Bronchial epithelial cell (primary cell): ENCODE measurements at regions not wholly inside any gene's neighbourhood (a gene's known extent, or its start where the extent isn't known, plus 50 kb on each side); places are given as distances from the start of the nearest gene placed in this dataset.
A peak's percentile ranks its signal among the peaks of the same experiment; 100 is the strongest.

Experiments
- DNase-seq: peaks from one replicate; pipeline ENCODE4 v3.0.0-alpha.2; 2010; ENCODE audit warnings: low read depth
- FAIRE-seq: peaks from 2 replicates; lab custom pipeline; 2011; peaks lifted over from hg19 to GRCh38; lab: Jason Lieb, UNC
- H3K27me3 ChIP-seq: 2 replicates; pipeline ENCODE4 v1.5.1; 2011; ENCODE audit warnings: low read length; ENCODE audit not compliant: control insufficient read depth, insufficient read depth
- H3K36me3 ChIP-seq: 2 replicates; pipeline ENCODE4 v1.5.1; 2011; ENCODE audit warnings: low read length; ENCODE audit not compliant: control insufficient read depth, insufficient read depth
- H3K4me3 ChIP-seq: 2 replicates; pipeline ENCODE4 v1.5.1; 2011; ENCODE audit warnings: mild to moderate bottlenecking, low read depth, low read length, control low read depth
- CTCF ChIP-seq: IDR thresholded peaks from 2 replicates; pipeline ENCODE4 v1.5.1; 2011; ENCODE audit warnings: mild to moderate bottlenecking, moderate library complexity, low read length, control low read depth, inconsistent platforms; ENCODE audit not compliant: insufficient read depth, severe bottlenecking

DNA sequence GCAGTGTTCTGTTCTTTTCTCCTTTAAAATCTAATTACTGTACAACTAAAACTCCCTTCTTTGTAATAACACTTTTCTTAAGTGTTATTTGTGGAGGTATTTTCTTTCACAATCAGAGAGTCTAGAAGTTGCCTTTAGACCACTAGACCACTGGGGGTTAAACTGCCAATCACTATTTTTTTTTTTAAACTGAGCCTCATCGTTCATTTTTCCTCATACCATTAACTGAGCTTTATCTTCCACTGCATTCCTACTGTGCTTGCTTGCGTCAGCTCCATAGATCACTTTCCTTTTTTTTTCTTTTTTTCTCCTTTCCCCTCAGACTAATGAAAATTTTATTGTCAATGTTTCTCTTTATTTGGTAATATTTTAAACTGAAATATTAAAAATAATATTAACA lies 310.6 kb downstream of the PDHA2 start:
- no peak for TF ChIP-seq CTCF
- FAIRE-seq (no peak), DNase-seq (no peak)
- Histone ChIP-seq H3K36me3 (no peaks in the 10 kb centered on the region), H3K4me3 (no peak overlapping the region), H3K27me3 (no peaks in the 10 kb centered on the region)

DNA sequence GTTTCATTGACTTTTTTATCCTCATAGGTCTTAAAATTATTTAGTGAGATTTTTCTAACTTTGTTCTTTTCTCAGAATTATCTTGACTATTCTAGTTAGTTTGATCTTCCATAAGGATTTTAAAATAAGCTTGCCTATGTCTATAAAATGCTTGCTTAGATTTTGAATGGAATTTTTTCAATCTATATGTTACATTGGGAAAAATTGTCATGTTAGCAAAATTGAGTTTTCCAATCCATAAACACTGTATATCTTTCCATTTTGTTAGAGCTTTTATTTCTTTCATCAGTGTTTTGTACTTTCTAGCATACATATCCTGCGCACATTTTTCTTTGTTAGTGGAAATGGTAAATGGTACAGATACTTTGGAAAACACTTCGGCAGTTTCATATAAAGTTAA lies 312.9 kb downstream of the PDHA2 start:
- no peak for TF ChIP-seq CTCF
- DNase-seq: no peak
- Histone ChIP-seq H3K4me3 (no peak overlapping the region), H3K36me3 (no peaks in the 10 kb centered on the region), H3K27me3 (no peaks in the 10 kb centered on the region)
- no peak for FAIRE-seq

- FAIRE-seq (no peak), DNase-seq (no peak)
- Histone ChIP-seq H3K36me3 (no peaks in the 10 kb centered on the region), H3K27me3 (no peaks in the 10 kb centered on the region), H3K4me3 (no peak overlapping the region)
- no peak for TF ChIP-seq CTCF
Measured at GRCh38 chr4:96154676-96155075, 314.8 kb downstream of the PDHA2 start.

DNA sequence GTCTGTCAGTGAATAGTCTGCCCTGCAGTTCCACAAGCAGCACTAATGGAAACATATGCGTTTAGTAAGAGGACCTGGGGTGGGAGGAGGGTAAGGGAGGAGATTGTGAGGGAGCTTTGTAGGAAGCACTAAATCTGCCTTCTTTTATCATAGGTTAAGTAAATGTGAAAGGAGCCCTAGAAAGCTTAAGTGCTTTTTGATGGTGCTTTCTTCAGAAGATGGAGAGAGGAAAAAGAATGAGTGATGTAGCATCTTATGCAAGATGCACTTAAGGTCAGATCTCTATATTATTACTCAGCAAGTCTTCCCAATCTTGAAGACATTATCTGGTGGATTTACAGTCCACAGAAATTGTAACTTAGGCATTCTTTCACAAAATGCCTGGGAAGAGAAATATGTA lies 322.7 kb downstream of the PDHA2 start:
- Histone ChIP-seq H3K27me3 (no peaks in the 10 kb centered on the region), H3K36me3 (no peaks in the 10 kb centered on the region), H3K4me3 (no peak overlapping the region)
- DNase-seq: no peak
- no peak for FAIRE-seq
- no peak for TF ChIP-seq CTCF

- TF ChIP-seq CTCF: no peak
- no peaks in the 10 kb centered on the region for H3K27me3 ChIP-seq
- peak; percentile 30 for DNase-seq
- no peak for FAIRE-seq
- H3K36me3 ChIP-seq: no peaks in the 10 kb centered on the region
- no peak overlapping the region for H3K4me3 ChIP-seq
Measured at GRCh38 chr4:96164814-96165351, 325.0 kb downstream of the PDHA2 start.

DNA sequence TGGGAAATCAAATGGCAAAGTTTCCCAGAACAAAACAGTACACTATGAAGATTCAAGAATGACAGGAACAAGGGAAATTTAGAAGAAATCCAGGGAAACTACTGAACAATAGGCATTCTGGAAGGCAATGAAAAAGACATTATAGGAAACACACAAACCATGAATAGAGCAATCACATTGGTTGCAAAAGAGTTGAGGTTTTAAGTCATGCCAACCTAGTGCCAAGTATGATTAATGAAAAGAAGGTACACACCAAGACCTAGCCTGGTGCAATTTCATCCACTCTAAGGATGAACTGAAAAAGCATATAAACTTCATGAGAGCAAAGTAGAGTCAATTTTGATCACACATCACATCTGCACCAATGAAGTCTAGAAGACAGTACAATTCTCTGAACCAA lies 326.9 kb downstream of the PDHA2 start:
- no peak for TF ChIP-seq CTCF
- DNase-seq (no peak), FAIRE-seq (no peak)
- H3K36me3 ChIP-seq: no peaks in the 10 kb centered on the region
- H3K4me3 ChIP-seq: no peak overlapping the region
- no peaks in the 10 kb centered on the region for H3K27me3 ChIP-seq
